ENCODE measurements at regions not wholly inside any gene's neighbourhood (a gene's known extent, or its start where the extent isn't known, plus 50 kb on each side); places are given as distances from the start of the nearest gene placed in this dataset.

DNA sequence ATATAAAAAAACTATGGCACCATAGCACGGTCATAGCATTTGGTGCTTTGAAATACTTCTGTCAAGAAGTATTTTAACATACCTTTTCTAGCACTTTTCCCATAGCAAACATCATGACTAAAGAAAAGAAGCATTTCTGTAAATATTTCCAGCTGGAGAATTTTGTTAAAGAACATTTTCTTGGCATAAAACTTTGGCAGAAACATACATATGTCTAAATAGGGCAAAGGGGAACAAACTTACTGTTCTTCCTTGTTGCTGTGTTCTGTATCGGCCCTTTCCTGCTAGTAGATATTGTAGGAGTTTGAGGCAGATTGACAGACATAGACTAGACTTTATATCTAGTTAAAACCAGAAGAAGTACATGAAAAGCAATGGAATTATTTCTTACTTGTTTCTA, 2368.5 kb downstream of the PCDH7 start:
- Histone ChIP-seq H3K4me1 (ENCODE audit: insufficient read depth, low read length, poor library complexity, severe bottlenecking) (no peaks in the 10 kb centered on the region), H3K36me3 (ENCODE audit: insufficient read depth, low read length) (no peaks in the 10 kb centered on the region), H3K27me3 (ENCODE audit: insufficient read depth, low read length, poor library complexity, severe bottlenecking) (no peaks in the 10 kb centered on the region), H3F3A (ENCODE audit: low read depth) (no peaks in the 10 kb centered on the region), H3K4me2 (ENCODE audit: low read depth, low read length, poor library complexity, severe bottlenecking) (no peak overlapping the region), H2AFZ (ENCODE audit: low read length) (no peak overlapping the region), H3K79me2 (ENCODE audit: insufficient read depth, low read length) (no peaks in the 10 kb centered on the region), H3K9ac (ENCODE audit: low read depth, low read length, poor library complexity, severe bottlenecking) (no peak overlapping the region), H4K20me1 (ENCODE audit: insufficient read depth, low read length, poor library complexity, severe bottlenecking) (no peaks in the 10 kb centered on the region), H3K4me3 (ENCODE audit: low read length, poor library complexity, severe bottlenecking) (no peak overlapping the region), H3K9me2 (replicated peaks; ENCODE audit: low read depth, low read length) (no peaks in the 10 kb centered on the region), H3K9me3 (ENCODE audit: insufficient read depth, low read depth, low read length) (no peaks in the 10 kb centered on the region)
- TF ChIP-seq EZH2phosphoT487 (IDR thresholded peaks at IDR 0.05; ENCODE audit: borderline replicate concordance), result no peak
- TF ChIP-seq, protein P1, sequence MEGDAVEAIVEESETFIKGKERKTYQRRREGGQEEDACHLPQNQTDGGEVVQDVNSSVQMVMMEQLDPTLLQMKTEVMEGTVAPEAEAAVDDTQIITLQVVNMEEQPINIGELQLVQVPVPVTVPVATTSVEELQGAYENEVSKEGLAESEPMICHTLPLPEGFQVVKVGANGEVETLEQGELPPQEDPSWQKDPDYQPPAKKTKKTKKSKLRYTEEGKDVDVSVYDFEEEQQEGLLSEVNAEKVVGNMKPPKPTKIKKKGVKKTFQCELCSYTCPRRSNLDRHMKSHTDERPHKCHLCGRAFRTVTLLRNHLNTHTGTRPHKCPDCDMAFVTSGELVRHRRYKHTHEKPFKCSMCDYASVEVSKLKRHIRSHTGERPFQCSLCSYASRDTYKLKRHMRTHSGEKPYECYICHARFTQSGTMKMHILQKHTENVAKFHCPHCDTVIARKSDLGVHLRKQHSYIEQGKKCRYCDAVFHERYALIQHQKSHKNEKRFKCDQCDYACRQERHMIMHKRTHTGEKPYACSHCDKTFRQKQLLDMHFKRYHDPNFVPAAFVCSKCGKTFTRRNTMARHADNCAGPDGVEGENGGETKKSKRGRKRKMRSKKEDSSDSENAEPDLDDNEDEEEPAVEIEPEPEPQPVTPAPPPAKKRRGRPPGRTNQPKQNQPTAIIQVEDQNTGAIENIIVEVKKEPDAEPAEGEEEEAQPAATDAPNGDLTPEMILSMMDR (conservative IDR thresholded peaks at IDR 0.05; ENCODE audit: low read length), result no peak

DNA sequence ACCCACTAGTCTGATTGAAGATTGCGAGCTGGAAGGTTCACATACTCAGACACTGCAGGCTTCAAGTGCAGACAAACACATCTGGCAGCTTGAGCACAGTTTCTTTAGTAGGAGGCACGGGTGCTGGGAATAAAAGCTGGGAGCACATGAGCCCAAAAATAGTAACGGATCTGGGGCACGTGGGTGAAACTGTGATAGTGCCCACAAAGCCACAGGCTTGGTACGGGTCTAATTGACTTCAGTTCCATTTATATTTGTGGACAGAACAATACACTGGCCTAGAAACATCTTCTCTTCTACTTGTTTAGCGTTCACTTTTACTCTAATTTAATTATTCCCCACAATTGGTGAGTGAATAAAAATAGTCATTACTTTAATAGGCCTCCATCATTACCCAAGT, 2370.7 kb downstream of the PCDH7 start:
- Histone ChIP-seq H3F3A (ENCODE audit: low read depth) (no peaks in the 10 kb centered on the region), H3K27me3 (ENCODE audit: insufficient read depth, low read length, poor library complexity, severe bottlenecking) (no peaks in the 10 kb centered on the region), H3K4me3 (ENCODE audit: low read length, poor library complexity, severe bottlenecking) (no peak overlapping the region), H3K79me2 (ENCODE audit: insufficient read depth, low read length) (no peaks in the 10 kb centered on the region), H4K20me1 (ENCODE audit: insufficient read depth, low read length, poor library complexity, severe bottlenecking) (no peaks in the 10 kb centered on the region), H3K4me1 (ENCODE audit: insufficient read depth, low read length, poor library complexity, severe bottlenecking) (no peaks in the 10 kb centered on the region), H3K9me2 (replicated peaks; ENCODE audit: low read depth, low read length) (no peaks in the 10 kb centered on the region), H2AFZ (ENCODE audit: low read length) (no peak overlapping the region), H3K36me3 (ENCODE audit: insufficient read depth, low read length) (no peaks in the 10 kb centered on the region), H3K4me2 (ENCODE audit: low read depth, low read length, poor library complexity, severe bottlenecking) (no peak overlapping the region), H3K9ac (ENCODE audit: low read depth, low read length, poor library complexity, severe bottlenecking) (no peak overlapping the region), H3K9me3 (ENCODE audit: insufficient read depth, low read depth, low read length) (no peaks in the 10 kb centered on the region)
- TF ChIP-seq, protein P1 (conservative IDR thresholded peaks at IDR 0.05; ENCODE audit: low read length), result no peak
- no peak for TF ChIP-seq EZH2phosphoT487 (IDR thresholded peaks at IDR 0.05; ENCODE audit: borderline replicate concordance)

DNA sequence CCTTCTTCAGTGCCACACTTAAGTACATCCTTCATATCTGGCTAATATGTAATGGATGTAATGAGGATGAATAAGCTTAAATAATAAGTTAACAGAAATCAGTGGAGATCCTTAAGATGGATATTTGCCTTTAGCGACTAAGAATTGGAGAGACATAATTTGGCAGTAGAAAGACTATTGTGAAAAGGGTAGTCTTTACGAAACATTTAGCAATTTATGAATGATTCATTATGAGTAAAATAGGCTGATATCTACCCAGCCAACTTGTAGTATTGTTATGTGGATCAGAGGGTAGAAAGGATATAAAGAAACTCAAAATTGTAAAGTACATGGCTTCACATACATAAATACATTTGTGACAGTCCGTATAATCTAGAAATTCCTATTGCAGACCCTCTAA, 2371.8 kb downstream of the PCDH7 start:
- no peaks in the 10 kb centered on the region for H3K79me2 ChIP-seq (ENCODE audit: insufficient read depth, low read length)
- H3K4me2 ChIP-seq (ENCODE audit: low read depth, low read length, poor library complexity, severe bottlenecking), result no peak overlapping the region

More for the DNA sequence above, 2371.8 kb downstream of the PCDH7 start:
- Histone ChIP-seq H2AFZ (ENCODE audit: low read length) (no peak overlapping the region), H3K9me2 (replicated peaks; ENCODE audit: low read depth, low read length) (no peaks in the 10 kb centered on the region), H3K36me3 (ENCODE audit: insufficient read depth, low read length) (no peaks in the 10 kb centered on the region), H3F3A (ENCODE audit: low read depth) (no peaks in the 10 kb centered on the region), H3K9ac (ENCODE audit: low read depth, low read length, poor library complexity, severe bottlenecking) (no peak overlapping the region), H3K4me3 (ENCODE audit: low read length, poor library complexity, severe bottlenecking) (no peak overlapping the region), H3K9me3 (ENCODE audit: insufficient read depth, low read depth, low read length) (no peaks in the 10 kb centered on the region), H3K27me3 (ENCODE audit: insufficient read depth, low read length, poor library complexity, severe bottlenecking) (no peaks in the 10 kb centered on the region), H4K20me1 (ENCODE audit: insufficient read depth, low read length, poor library complexity, severe bottlenecking) (no peaks in the 10 kb centered on the region), H3K4me1 (ENCODE audit: insufficient read depth, low read length, poor library complexity, severe bottlenecking) (no peaks in the 10 kb centered on the region)
- TF ChIP-seq, protein P1 (conservative IDR thresholded peaks at IDR 0.05; ENCODE audit: low read length), result no peak
- TF ChIP-seq EZH2phosphoT487 (IDR thresholded peaks at IDR 0.05; ENCODE audit: borderline replicate concordance), result no peak

Data from Loucy (cell line).